ENCODE measurements at regions not wholly inside any gene's neighbourhood (a gene's known extent, or its start where the extent isn't known, plus 50 kb on each side); places are given as distances from the start of the nearest gene placed in this dataset.
"Not testable (repeated sequence)": the region's sequence is repeated elsewhere in the genome, so short reads cannot be mapped to it uniquely, and the experiment has no call there.

GRCh38 chr16:16723819-16724519, 345.0 kb downstream of the NPIPA7 start:
- intact Hi-C loops (cut with DNase I): not testable (repeated sequence)
- whole genome bisulfite sequencing: no CpG with 5 or more reads among the region's 6 CpGs

GRCh38 chr16:16727048-16727447, 348.1 kb downstream of the NPIPA7 start:
- H3K4me1 ChIP-seq (ENCODE audit: control insufficient read depth, insufficient read depth, low read length); H3K27me3 ChIP-seq (ENCODE audit: control insufficient read depth, insufficient read depth); H3K27ac ChIP-seq (ENCODE audit: low read length); ATAC-seq; DNase-seq; H3K4me3 ChIP-seq (ENCODE audit: low read length); H3K9me3 ChIP-seq (ENCODE audit: control insufficient read depth, low read length); intact Hi-C loops (cut with DNase I): not testable (repeated sequence)
- no CpG with 5 or more reads among the region's 2 CpGs for WGBS

More at GRCh38 chr16:16723819-16724519, 345.0 kb downstream of the NPIPA7 start:
- not testable (repeated sequence) for DNase-seq; H3K4me3 ChIP-seq (ENCODE audit: low read length); ATAC-seq; H3K27me3 ChIP-seq (ENCODE audit: control insufficient read depth, insufficient read depth); H3K27ac ChIP-seq (ENCODE audit: low read length); H3K9me3 ChIP-seq (ENCODE audit: control insufficient read depth, low read length); H3K4me1 ChIP-seq (ENCODE audit: control insufficient read depth, insufficient read depth, low read length)

- WGBS: 100% methylated on average over 1 of the region's 1 CpG
- H3K27me3 ChIP-seq (ENCODE audit: control insufficient read depth, insufficient read depth); H3K9me3 ChIP-seq (ENCODE audit: control insufficient read depth, low read length); H3K4me1 ChIP-seq (ENCODE audit: control insufficient read depth, insufficient read depth, low read length); intact Hi-C loops (cut with DNase I); ATAC-seq; H3K4me3 ChIP-seq (ENCODE audit: low read length); H3K27ac ChIP-seq (ENCODE audit: low read length); DNase-seq: not testable (repeated sequence)
Observed at GRCh38 chr16:16742573-16742972, 363.6 kb downstream of the NPIPA7 start.

GRCh38 chr16:16754992-16755667, 376.2 kb downstream of the NPIPA7 start:
- H3K27me3 ChIP-seq (ENCODE audit: control insufficient read depth, insufficient read depth); intact Hi-C loops (cut with DNase I); H3K4me1 ChIP-seq (ENCODE audit: control insufficient read depth, insufficient read depth, low read length); H3K27ac ChIP-seq (ENCODE audit: low read length); H3K4me3 ChIP-seq (ENCODE audit: low read length); H3K9me3 ChIP-seq (ENCODE audit: control insufficient read depth, low read length); DNase-seq; ATAC-seq: not testable (repeated sequence)
- 64% methylated on average over 2 of the region's 5 CpGs for WGBS

- H3K27ac ChIP-seq (ENCODE audit: low read length): no peak overlapping the region
- no peaks in the 10 kb centered on the region for H3K4me1 ChIP-seq (ENCODE audit: control insufficient read depth, insufficient read depth, low read length)
- no peaks in the 10 kb centered on the region for H3K9me3 ChIP-seq (ENCODE audit: control insufficient read depth, low read length)
- no peak for ATAC-seq
- H3K4me3 ChIP-seq (ENCODE audit: low read length): no peak overlapping the region
- H3K27me3 ChIP-seq (ENCODE audit: control insufficient read depth, insufficient read depth): no peaks in the 10 kb centered on the region
- WGBS: 77% methylated on average over 4 of the region's 4 CpGs
- no peak for DNase-seq
- intact Hi-C loops (cut with DNase I): no loop called here
Observed at GRCh38 chr16:16763449-16763848, 384.5 kb downstream of the NPIPA7 start.

GRCh38 chr16:16770717-16771116, 391.8 kb downstream of the NPIPA7 start:
- not testable (repeated sequence) for ATAC-seq

GRCh38 chr16:16774389-16774788, 395.4 kb downstream of the NPIPA7 start:
- no peak for DNase-seq
- intact Hi-C loops (cut with DNase I): no loop called here

More at GRCh38 chr16:16770717-16771116, 391.8 kb downstream of the NPIPA7 start:
- H3K27ac ChIP-seq (ENCODE audit: low read length); H3K27me3 ChIP-seq (ENCODE audit: control insufficient read depth, insufficient read depth); H3K9me3 ChIP-seq (ENCODE audit: control insufficient read depth, low read length); intact Hi-C loops (cut with DNase I); DNase-seq; H3K4me1 ChIP-seq (ENCODE audit: control insufficient read depth, insufficient read depth, low read length); H3K4me3 ChIP-seq (ENCODE audit: low read length): not testable (repeated sequence)
- 82% methylated on average over 1 of the region's 1 CpG for WGBS

GRCh38 chr16:16778332-16778731, 399.4 kb downstream of the NPIPA7 start:
- 71% methylated on average over 1 of the region's 1 CpG for WGBS
- no peaks in the 10 kb centered on the region for H3K9me3 ChIP-seq (ENCODE audit: control insufficient read depth, low read length)
- no peak for DNase-seq
- intact Hi-C loops (cut with DNase I): no loop called here
- H3K27ac ChIP-seq (ENCODE audit: low read length): no peak overlapping the region
- no peak overlapping the region for H3K4me3 ChIP-seq (ENCODE audit: low read length)
- no peaks in the 10 kb centered on the region for H3K4me1 ChIP-seq (ENCODE audit: control insufficient read depth, insufficient read depth, low read length)
- no peaks in the 10 kb centered on the region for H3K27me3 ChIP-seq (ENCODE audit: control insufficient read depth, insufficient read depth)
- ATAC-seq: no peak

More at GRCh38 chr16:16774389-16774788, 395.4 kb downstream of the NPIPA7 start:
- 56% methylated on average over 5 of the region's 5 CpGs for WGBS
- H3K27me3 ChIP-seq (ENCODE audit: control insufficient read depth, insufficient read depth): no peaks in the 10 kb centered on the region
- H3K9me3 ChIP-seq (ENCODE audit: control insufficient read depth, low read length): no peaks in the 10 kb centered on the region
- no peak for ATAC-seq
- H3K27ac ChIP-seq (ENCODE audit: low read length): no peak overlapping the region
- no peak overlapping the region for H3K4me3 ChIP-seq (ENCODE audit: low read length)
- no peaks in the 10 kb centered on the region for H3K4me1 ChIP-seq (ENCODE audit: control insufficient read depth, insufficient read depth, low read length)

GRCh38 chr16:16780588-16780987, 401.6 kb downstream of the NPIPA7 start:
- DNase-seq (no peak), ATAC-seq (no peak)
- H3K27ac ChIP-seq (ENCODE audit: low read length): no peak overlapping the region
- no peaks in the 10 kb centered on the region for H3K9me3 ChIP-seq (ENCODE audit: control insufficient read depth, low read length)
- H3K27me3 ChIP-seq (ENCODE audit: control insufficient read depth, insufficient read depth): no peaks in the 10 kb centered on the region
- no peak overlapping the region for H3K4me3 ChIP-seq (ENCODE audit: low read length)
- 4% methylated on average over 4 of the region's 4 CpGs for WGBS
- H3K4me1 ChIP-seq (ENCODE audit: control insufficient read depth, insufficient read depth, low read length): no peaks in the 10 kb centered on the region
- intact Hi-C loops (cut with DNase I): no loop called here

- ATAC-seq: no peak
- H3K9me3 ChIP-seq (ENCODE audit: control insufficient read depth, low read length): no peaks in the 10 kb centered on the region
- H3K4me3 ChIP-seq (ENCODE audit: low read length): no peak overlapping the region
- H3K4me1 ChIP-seq (ENCODE audit: control insufficient read depth, insufficient read depth, low read length): no peaks in the 10 kb centered on the region
- H3K27ac ChIP-seq (ENCODE audit: low read length): no peak overlapping the region
- DNase-seq: no peak
- intact Hi-C loops (cut with DNase I): no loop called here
- no peaks in the 10 kb centered on the region for H3K27me3 ChIP-seq (ENCODE audit: control insufficient read depth, insufficient read depth)
- WGBS: 45% methylated on average over 4 of the region's 4 CpGs
Observed at GRCh38 chr16:16782153-16782552, 403.2 kb downstream of the NPIPA7 start.

GRCh38 chr16:16788004-16788403, 409.1 kb downstream of the NPIPA7 start:
- Histone ChIP-seq H3K4me3 (ENCODE audit: low read length) (no peak overlapping the region), H3K9me3 (ENCODE audit: control insufficient read depth, low read length) (no peaks in the 10 kb centered on the region), H3K27ac (ENCODE audit: low read length) (no peak overlapping the region), H3K4me1 (ENCODE audit: control insufficient read depth, insufficient read depth, low read length) (no peaks in the 10 kb centered on the region), H3K27me3 (ENCODE audit: control insufficient read depth, insufficient read depth) (no peaks in the 10 kb centered on the region)
- no peak for ATAC-seq
- intact Hi-C loops (cut with DNase I): no loop called here
- WGBS: 36% methylated on average over 2 of the region's 2 CpGs
- no peak for DNase-seq
